ENCODE measurements at regions not wholly inside any gene's neighbourhood (a gene's known extent, or its start where the extent isn't known, plus 50 kb on each side); places are given as distances from the start of the nearest gene placed in this dataset.

DNA sequence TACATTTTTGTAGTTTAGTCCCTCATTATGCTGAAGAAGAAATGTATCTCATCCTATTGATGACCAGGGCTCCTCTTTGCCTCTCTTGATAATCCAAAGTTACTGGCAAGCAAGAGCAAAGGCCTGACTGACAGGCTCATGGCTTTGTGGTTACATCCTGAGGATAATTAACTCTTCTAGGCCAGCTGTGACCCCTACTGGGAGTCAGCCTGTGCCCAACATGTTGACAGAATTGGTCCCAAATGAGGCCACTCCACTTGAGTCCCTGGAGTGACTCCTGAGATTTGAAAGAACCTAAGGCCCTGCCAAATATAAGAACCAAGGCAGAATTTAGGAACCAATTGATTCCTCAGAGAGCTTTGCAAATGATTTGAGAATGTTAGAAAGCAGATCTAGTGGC, 973.8 kb upstream of the CELF4 start:
- no peak overlapping the region for H3K4me3 ChIP-seq (ENCODE audit: low read depth, low read length)
- TF ChIP-seq, protein P1, sequence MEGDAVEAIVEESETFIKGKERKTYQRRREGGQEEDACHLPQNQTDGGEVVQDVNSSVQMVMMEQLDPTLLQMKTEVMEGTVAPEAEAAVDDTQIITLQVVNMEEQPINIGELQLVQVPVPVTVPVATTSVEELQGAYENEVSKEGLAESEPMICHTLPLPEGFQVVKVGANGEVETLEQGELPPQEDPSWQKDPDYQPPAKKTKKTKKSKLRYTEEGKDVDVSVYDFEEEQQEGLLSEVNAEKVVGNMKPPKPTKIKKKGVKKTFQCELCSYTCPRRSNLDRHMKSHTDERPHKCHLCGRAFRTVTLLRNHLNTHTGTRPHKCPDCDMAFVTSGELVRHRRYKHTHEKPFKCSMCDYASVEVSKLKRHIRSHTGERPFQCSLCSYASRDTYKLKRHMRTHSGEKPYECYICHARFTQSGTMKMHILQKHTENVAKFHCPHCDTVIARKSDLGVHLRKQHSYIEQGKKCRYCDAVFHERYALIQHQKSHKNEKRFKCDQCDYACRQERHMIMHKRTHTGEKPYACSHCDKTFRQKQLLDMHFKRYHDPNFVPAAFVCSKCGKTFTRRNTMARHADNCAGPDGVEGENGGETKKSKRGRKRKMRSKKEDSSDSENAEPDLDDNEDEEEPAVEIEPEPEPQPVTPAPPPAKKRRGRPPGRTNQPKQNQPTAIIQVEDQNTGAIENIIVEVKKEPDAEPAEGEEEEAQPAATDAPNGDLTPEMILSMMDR (conservative IDR thresholded peaks at IDR 0.05; ENCODE audit: low read depth, low read length): no peak
- no peak for DNase-seq (ENCODE audit: low read depth)

GRCh38 chr18:38534073-38534472, 968.5 kb upstream of the CELF4 start:
- no peak for DNase-seq (ENCODE audit: low read depth)
- H3K4me3 ChIP-seq (ENCODE audit: low read depth, low read length): no peak overlapping the region
- TF ChIP-seq, protein P1 (conservative IDR thresholded peaks at IDR 0.05; ENCODE audit: low read depth, low read length): no peak

DNA sequence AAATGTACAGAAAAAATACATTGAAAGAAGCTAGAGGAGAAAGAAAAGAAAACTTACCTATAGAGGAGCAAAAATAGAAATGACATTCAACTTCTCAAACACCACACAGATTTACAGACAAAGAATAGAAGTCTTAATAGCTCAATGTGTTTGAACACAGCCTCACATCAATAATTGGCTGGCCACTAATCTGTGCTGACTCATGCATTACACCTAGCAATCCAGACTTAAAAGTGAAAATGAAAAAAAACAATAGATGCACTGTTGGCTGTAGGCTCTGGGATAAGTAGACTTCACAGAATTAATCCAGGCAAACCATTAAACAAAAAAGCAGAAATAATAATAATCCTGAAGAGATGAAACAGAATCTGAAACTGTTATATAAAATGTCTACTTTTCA, 961.3 kb upstream of the CELF4 start:
- TF ChIP-seq, protein P1 (conservative IDR thresholded peaks at IDR 0.05; ENCODE audit: low read depth, low read length): no peak
- no peak overlapping the region for H3K4me3 ChIP-seq (ENCODE audit: low read depth, low read length)
- DNase-seq (ENCODE audit: low read depth): no peak

GRCh38 chr18:38525039-38525438, 959.4 kb upstream of the CELF4 start:
- H3K4me3 ChIP-seq (ENCODE audit: low read depth, low read length): no peak overlapping the region
- DNase-seq (ENCODE audit: low read depth): no peak
- TF ChIP-seq, protein P1 (conservative IDR thresholded peaks at IDR 0.05; ENCODE audit: low read depth, low read length): no peak

DNA sequence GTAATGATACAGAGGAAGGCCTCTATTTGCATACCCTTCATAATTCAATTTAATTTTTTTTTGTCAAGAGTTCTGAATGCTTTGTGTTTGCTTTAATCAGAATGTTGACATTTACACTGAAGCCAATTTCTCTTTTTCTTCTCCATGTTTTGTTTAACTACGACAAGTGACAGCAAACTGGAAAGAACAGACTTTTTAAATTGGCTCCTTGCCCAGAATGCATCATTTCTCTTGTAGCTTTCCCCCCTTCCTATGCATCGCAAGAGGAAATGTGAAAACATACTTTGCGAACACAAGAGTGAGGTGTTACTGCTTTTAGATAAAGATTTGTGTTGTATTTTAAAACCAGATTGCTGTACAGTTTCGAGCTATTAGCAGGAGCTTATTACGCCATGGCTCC, 955.2 kb upstream of the CELF4 start:
- no peak for DNase-seq (ENCODE audit: low read depth)
- TF ChIP-seq, protein P1 (conservative IDR thresholded peaks at IDR 0.05; ENCODE audit: low read depth, low read length): no peak

GRCh38 chr18:38502539-38502938, 936.9 kb upstream of the CELF4 start:
- no peak for DNase-seq (ENCODE audit: low read depth)
- H3K4me3 ChIP-seq (ENCODE audit: low read depth, low read length): no peak overlapping the region
- TF ChIP-seq, protein P1 (conservative IDR thresholded peaks at IDR 0.05; ENCODE audit: low read depth, low read length): no peak

More for the DNA sequence above, 955.2 kb upstream of the CELF4 start:
- no peak overlapping the region for H3K4me3 ChIP-seq (ENCODE audit: low read depth, low read length)

DNA sequence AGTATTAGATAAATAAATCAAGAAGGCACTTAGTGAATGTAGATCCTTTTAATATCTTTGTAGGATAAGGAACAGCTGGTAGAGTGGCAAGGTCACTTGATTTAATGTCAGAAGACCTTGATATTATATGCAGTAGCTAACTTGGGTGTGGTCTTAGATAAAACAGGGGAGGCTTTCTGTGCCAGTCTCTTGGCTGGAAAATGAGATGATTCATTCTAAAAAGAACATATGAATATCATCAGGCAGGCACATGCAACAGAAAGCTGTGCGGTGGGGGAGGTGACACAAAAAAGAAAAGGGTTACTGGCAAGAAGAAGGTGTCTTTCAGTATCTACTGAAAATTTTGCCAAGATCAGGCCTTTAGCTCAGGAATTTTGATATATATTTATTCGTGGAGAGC, 931.7 kb upstream of the CELF4 start:
- TF ChIP-seq, protein P1 (conservative IDR thresholded peaks at IDR 0.05; ENCODE audit: low read depth, low read length): no peak
- H3K4me3 ChIP-seq (ENCODE audit: low read depth, low read length): no peak overlapping the region
- DNase-seq (ENCODE audit: low read depth): no peak
